ENCODE measurements at regions not wholly inside any gene's neighbourhood (a gene's known extent, or its start where the extent isn't known, plus 50 kb on each side); places are given as distances from the start of the nearest gene placed in this dataset.

- peak; percentile 59 for DNase-seq
Measured at GRCh38 chr6:105954148-105954547, 132.0 kb upstream of the PRDM1 start.

- no peak for DNase-seq
Measured at GRCh38 chr6:105952772-105953690, 133.1 kb upstream of the PRDM1 start.

- no peak for DNase-seq
Measured at GRCh38 chr6:105952326-105952725, 133.8 kb upstream of the PRDM1 start.

GRCh38 chr6:105951322-105951721 is 134.8 kb upstream of the PRDM1 start:
- DNase-seq: no peak

- no peak for DNase-seq
Measured at GRCh38 chr6:105949869-105950268, 136.3 kb upstream of the PRDM1 start.

- no peak for DNase-seq
Measured at GRCh38 chr6:105943514-105943913, 142.6 kb upstream of the PRDM1 start.

GRCh38 chr6:105941621-105942412 is 144.3 kb upstream of the PRDM1 start:
- DNase-seq: no peak

- peak; percentile 36 for DNase-seq
Measured at GRCh38 chr6:105940990-105941389, 145.1 kb upstream of the PRDM1 start.

- DNase-seq: no peak
Measured at GRCh38 chr6:105936972-105937371, 149.2 kb upstream of the PRDM1 start.

- DNase-seq: no peak
Measured at GRCh38 chr6:105935416-105935815, 150.7 kb upstream of the PRDM1 start.

- no peak for DNase-seq
Measured at GRCh38 chr6:105934708-105935107, 151.4 kb upstream of the PRDM1 start.

- DNase-seq: no peak
Measured at GRCh38 chr6:105932440-105932839, 153.7 kb upstream of the PRDM1 start.

- DNase-seq: no peak
Measured at GRCh38 chr6:105929626-105930025, 156.5 kb upstream of the PRDM1 start.

GRCh38 chr6:105926318-105926717 is 159.8 kb upstream of the PRDM1 start:
- DNase-seq: no peak

GRCh38 chr6:105925706-105926105 is 160.4 kb upstream of the PRDM1 start:
- DNase-seq: no peak

GRCh38 chr6:105921781-105922180 is 164.4 kb upstream of the PRDM1 start:
- no peak for DNase-seq

GRCh38 chr6:105920071-105920470 is 166.1 kb upstream of the PRDM1 start:
- no peak for DNase-seq

- no peak for DNase-seq
Measured at GRCh38 chr6:105917038-105917695, 169.0 kb upstream of the PRDM1 start.

- no peak for DNase-seq
Measured at GRCh38 chr6:105911106-105911629, 175.0 kb upstream of the PRDM1 start.

- DNase-seq: no peak
Measured at GRCh38 chr6:105909106-105909505, 177.0 kb upstream of the PRDM1 start.

GRCh38 chr6:105907991-105908390 is 178.1 kb upstream of the PRDM1 start:
- DNase-seq: no peak

GRCh38 chr6:105907301-105907700 is 178.8 kb upstream of the PRDM1 start:
- no peak for DNase-seq

GRCh38 chr6:105902401-105903031 is 183.6 kb upstream of the PRDM1 start:
- DNase-seq: no peak

All from NCI-H774 (cell line).